ENCODE measurements at regions not wholly inside any gene's neighbourhood (a gene's known extent, or its start where the extent isn't known, plus 50 kb on each side); places are given as distances from the start of the nearest gene placed in this dataset.

DNA sequence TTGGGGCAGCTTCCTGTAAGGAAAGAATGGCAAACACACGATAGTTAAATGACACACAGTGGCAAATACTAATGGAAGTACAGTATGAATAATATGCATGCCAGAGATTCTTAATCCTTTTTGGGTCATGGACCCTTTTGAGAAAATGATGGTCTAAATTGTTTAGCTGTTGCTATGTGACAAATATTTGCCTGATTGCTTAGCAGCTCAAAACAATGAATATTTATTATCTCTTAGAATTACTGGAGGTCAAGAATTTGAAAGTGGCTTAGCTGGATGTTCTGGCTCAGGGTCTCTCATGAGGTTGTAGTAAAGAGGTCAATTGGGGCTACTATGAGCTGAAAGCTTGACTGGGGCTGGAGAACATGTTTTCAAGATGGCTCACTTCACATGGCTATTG, 69.7 kb downstream of the FANCF start:
- TF ChIP-seq POLR2A (IDR thresholded peaks at IDR 0.05), result no peak
- TF ChIP-seq, protein P1, sequence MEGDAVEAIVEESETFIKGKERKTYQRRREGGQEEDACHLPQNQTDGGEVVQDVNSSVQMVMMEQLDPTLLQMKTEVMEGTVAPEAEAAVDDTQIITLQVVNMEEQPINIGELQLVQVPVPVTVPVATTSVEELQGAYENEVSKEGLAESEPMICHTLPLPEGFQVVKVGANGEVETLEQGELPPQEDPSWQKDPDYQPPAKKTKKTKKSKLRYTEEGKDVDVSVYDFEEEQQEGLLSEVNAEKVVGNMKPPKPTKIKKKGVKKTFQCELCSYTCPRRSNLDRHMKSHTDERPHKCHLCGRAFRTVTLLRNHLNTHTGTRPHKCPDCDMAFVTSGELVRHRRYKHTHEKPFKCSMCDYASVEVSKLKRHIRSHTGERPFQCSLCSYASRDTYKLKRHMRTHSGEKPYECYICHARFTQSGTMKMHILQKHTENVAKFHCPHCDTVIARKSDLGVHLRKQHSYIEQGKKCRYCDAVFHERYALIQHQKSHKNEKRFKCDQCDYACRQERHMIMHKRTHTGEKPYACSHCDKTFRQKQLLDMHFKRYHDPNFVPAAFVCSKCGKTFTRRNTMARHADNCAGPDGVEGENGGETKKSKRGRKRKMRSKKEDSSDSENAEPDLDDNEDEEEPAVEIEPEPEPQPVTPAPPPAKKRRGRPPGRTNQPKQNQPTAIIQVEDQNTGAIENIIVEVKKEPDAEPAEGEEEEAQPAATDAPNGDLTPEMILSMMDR (IDR thresholded peaks at IDR 0.05), result no peak

All from esophagus squamous epithelium (tissue), 4 donors.